Inferior parietal cortex (tissue), 1 donor: ENCODE measurements at regions not wholly inside any gene's neighbourhood (a gene's known extent, or its start where the extent isn't known, plus 50 kb on each side); places are given as distances from the start of the nearest gene placed in this dataset.
A peak's percentile ranks its signal among the peaks of the same experiment; 100 is the strongest.
"Not testable (repeated sequence)": the region's sequence is repeated elsewhere in the genome, so short reads cannot be mapped to it uniquely, and the experiment has no call there.

Experiments
- DNase-seq: peaks from one replicate; pipeline ENCODE4 v3.0.0-alpha.2; 2016; ENCODE audit errors: extremely low spot score

DNA sequence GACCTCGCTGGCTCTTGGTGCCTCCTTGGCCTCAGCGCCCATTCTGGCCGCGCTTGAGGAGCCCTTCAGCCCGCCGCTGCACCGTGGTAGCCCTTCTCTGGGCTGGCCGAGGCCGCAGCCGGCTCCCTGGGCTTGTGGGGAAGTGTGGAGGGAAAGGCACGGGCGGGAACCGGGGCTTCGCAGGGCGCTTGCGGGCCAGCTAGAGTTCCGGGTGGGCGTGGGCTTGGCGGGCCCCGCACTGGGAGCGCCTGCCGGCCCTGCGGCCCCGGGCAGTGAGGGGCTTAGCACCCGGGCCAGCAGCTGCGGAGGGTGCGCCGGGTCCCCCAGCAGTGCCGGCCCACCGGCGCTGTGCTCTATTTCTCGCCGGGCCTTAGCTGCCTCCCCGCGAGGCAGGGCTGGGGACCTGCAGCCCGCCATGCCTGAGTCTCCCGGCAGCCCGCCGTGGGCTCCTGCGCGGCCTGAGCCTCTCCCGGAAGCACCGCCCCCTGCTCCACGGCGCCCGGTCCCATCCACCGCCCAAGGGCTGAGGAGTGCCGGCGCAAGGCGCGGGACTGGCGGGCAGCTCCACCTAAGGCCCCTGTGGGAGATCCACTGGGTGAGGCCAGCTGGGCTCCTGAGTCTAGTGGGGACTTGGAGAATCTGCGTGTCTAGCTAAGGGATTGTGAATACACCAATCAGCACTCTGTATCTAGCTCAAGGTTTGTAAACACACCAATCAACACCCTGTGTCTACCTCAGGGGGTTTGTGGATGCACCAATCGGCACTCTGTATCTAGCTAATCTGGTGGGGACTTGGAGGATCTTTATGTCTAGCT lies 141.1 kb downstream of the SLCO4C1 start:
- not testable (repeated sequence) for DNase-seq

DNA sequence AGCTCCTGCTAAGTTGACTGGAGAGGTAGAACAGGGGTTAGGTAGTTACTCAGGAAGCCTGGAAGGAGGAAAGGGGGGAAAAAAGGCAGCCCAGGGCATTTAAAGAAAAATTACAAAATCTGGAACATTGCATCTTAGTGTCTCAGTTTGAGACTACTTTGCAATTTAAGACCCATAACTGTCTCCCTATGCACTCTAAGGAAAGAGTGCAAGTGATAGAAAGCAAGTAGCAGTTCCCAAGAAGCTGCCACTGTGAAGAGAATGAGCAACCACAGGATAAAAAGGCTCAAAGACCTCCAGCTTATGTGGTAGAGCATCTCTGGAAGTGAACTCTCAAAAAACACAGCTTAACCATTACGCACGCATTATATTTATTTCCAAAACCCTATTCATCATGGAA lies 141.8 kb downstream of the SLCO4C1 start:
- no peak for DNase-seq

DNA sequence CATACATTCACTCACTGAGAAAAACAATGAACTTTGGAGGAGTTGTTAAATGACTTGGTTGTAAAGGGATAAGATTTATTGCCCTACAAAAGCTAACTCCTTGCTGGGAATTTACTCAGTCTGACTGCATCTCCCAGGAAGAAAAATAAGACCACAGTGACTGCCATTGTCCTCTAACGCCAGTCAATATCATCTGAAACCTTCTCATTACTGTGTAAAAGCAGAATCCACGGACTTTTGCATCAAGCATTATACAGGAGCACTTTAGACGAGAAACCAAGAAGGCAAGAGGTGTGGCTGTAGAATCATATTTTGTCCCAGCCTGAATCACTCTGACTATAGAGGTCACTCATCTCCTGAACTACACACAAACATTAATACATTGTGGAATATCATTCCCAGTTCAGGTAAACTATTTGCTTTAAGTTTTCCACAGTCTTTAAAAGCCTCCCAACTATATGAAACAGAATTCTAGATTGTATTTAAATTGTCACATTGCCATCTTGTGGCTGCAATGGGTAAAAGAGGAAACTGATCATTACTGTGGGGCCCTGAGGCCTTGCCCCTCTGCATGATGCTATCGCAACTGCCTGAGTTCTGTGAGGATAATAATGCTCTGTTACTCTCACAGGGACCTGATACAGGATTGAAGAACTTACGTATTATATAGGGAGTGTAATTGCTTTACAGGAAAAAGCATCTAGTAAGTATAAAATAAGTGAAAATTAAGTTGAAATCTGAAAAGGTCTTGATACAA lies 142.9 kb downstream of the SLCO4C1 start:
- DNase-seq, result peak; percentile 43

DNA sequence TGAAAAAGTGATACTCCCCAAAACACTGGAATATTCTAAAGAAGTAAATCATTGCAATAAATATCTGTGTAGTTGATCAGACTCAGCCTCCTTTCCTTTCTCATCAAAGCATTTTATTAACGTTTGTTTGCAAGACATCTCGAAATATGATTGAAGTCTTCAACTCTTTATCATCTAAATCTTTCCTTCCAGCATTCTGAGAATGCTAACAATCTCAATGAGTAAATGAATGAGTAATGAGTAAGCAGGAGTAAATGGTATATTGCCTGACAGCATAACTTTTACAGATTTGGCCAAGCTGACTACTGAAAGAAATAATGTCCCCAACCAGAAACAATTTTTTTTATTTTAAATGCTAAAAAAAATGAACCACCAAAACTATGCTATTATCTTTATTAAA lies 157.1 kb downstream of the SLCO4C1 start:
- DNase-seq, result no peak

DNA sequence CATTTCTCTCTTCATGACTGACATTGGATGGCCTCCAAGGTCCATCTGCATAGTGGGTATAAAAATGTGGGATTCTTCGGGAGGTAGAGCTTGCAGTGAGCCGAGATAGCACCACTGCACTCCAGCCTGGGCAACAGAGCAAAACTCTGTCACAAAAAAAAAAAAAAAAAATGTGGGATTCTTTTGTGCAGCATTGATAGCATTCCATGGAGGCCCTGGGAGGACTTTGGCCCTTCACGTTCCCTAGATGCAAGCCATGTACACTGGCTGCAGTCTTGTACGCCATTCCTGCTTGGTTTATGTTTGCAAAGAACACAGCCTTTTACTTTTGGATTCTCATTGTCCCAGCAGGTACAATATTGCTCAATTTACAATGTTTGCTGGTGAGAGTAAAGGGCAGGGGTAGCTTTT lies 157.8 kb downstream of the SLCO4C1 start:
- DNase-seq, result no peak

DNA sequence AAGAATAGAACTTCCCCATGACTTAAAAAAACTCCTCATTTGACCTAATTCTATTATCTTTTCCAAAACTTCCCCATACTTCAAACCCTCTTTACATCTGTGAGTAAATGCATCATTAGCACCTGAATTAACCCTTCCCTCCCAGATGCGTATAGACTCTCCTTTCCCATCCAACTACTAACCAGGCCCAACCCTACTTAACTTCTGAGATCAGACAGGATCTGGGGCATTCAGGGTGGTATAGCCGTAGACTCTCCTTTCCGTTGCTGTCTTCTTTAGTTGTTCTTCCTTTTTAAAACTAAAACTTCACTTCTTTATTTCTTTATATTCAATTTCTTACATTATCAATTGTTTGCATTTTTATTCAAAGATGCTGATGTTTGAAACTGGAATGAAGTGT lies 165.2 kb downstream of the SLCO4C1 start:
- DNase-seq, result no peak

DNA sequence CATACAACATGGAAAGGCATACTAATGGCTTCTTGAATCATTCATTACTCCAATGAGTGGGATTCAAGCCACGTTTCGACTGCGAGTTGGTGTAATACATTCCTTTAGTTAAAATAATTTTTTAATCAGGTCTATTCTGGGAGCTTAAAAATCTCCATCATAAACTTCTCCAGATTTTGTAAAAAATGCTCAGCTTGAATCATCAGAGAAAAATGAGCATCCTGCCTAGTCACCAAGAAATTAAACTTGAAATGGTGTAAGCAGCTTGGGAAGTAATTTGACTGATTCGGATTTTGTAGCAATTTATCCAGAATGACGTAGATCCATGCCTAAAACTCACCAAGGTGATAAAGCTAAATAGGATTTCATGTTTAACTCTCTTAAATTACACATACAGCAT lies 165.7 kb downstream of the SLCO4C1 start:
- no peak for DNase-seq

DNA sequence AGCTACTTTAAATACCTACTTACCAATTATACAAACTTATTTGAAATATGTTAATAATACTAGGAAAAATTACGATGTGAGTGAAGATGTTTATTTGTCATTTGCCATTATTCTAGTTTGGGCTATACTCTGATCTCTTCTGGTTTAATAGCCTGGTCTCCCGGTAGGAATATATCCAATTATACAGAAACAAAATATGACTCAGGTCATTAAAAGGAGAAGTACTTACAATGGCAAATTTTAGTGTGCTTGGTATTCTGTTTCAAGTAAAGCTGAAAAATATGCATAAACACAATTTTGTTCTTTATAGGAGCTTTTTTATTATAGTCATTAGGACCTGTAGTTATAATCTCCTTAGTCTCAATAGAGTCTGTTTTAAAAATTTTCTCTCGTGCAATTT lies 176.8 kb downstream of the SLCO4C1 start:
- DNase-seq, result no peak

DNA sequence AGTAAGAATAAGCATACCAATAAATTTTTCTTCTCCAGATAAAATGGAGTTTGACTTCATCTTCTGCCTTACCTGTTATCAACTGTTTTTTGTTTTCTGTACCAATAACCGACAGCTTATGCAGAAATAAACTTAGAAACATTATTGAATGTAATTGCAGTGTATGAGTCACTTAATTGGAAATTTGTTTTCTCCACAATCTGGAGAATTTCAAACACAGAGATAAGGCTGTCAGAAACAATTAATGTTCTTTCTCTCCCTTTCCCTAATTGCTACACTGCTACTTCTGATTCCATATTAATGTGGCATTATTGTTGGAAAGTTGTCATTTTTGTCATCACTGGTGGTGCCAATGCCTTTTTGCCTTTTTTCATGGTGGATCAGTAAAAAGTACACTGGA lies 180.3 kb downstream of the SLCO4C1 start:
- no peak for DNase-seq

DNA sequence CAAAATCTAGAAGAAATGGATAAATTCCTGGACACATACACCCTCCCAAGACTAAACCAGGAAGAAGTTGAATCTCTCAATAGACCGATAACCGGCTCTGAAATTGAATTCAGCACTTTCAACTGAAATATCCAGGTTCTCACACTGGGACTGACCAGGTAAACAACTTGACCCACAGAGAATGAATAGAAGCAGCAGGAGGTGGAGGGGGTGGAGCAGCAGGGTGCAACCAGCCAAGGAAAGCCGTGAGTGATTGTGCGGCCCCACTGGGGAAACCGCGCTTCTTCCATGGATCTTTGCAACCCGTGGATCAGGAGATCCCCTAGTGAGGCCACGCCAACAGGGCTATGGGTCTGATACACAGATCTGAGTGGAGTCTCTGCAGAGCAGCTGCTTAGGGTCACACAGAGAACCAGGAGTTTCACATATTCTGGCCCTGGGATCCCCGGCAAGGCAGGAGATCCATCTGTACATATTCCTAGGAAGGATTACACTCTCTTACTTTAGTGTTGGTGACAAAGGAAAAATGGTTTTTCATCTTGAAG lies 181.5 kb downstream of the SLCO4C1 start:
- DNase-seq, result no peak

DNA sequence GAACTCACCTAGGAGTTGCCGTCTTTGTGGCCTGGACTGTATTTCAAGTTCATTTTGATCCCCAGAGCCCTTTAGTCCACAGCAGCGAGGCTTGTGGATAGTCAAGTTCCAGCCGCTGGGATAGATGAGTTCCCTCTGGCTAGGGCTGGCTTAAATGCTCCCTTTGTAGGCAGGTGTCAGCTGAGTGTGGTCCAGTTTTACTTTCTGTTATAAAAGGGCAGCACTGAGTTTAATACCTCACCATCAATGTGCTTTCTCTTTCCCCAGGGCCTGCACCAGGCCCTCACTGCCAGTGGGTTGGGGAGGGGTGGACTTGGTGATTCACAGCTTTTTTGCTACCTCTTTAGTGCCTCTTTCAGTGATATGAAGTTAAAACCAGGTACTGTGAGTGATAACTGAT lies 188.2 kb downstream of the SLCO4C1 start:
- DNase-seq, result no peak

DNA sequence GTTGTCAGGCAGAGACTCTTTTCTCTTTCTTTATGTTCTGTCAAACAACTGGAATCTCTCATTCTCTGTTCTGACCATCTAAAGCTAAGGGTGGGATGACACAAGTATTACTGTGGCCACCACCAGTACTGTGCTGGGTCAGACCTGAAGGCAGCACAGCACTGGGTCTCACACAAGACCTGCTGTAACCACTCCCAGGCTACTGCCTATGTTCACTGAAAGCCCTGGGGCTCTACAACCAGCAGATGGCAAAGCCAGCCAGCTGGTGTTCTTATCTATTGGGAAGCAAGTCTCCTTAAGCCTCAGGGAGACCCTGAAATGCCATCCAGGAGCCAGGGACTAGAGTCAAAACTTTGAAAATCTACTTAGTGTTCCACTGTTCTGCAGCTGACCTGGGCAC lies 189.5 kb downstream of the SLCO4C1 start:
- no peak for DNase-seq

DNA sequence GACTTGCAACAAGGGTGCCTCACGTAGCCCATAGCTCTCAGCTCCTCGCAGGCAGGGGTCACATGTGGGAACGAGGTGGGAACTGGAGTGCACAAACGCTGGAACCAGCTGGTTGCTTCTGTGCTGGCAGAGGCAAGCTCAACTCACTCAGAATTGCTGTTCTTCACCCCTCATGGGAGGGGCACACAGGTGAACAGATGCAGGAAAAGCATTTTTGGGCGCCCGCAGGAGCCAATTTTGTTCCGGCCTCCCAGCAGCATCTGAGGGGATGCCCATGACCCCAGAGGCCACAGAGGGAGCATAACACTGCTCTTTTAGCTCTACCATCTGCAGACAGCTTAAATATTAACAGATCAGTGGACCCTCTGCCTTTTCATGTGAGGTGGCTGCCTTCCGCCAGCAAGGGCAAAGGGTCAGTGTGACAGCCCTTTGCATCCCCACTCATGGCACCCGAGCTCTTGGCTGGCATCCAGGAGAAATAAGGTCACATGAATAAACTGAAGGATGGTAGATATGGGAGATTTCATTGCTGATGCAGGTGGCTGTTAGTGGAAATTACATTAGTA lies 196.2 kb downstream of the SLCO4C1 start:
- no peak for DNase-seq

DNA sequence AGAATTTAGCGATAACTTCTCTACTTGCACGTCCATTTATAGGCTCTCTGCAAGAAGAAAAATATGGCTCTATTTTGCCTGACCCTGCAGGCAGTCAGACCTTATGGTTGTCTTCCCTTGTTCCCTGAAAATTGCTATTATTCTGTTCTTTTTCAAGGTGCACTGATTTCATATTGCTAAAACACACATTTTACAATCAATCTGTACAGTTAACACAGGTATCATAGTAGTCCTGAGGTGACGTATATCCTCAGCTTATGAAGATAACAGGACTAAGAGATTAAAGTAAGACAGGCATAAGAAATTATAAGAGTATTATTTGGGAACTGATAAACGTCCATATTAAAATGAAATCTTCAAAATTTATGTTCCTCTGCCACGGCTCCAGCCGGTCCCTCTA lies 197.0 kb downstream of the SLCO4C1 start:
- not testable (repeated sequence) for DNase-seq

DNA sequence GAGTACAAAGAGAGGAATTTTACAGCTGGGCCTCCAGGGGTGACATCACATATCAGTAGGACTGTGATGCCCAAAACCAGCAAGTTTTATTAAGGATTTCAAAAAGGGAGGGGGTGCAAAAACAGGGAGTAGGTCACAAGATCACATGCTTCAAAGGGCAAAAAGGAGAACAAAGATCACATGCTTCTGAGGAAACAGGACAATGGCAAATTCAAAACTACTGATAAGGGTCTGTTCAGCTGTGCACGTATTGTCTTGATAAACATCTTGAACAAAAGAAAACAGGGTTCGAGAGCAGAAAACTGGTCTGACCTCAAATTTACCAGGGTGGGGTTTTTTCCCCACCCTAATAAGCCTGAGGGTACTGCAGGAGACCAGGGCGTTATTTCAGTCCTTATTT lies 197.5 kb downstream of the SLCO4C1 start:
- not testable (repeated sequence) for DNase-seq

DNA sequence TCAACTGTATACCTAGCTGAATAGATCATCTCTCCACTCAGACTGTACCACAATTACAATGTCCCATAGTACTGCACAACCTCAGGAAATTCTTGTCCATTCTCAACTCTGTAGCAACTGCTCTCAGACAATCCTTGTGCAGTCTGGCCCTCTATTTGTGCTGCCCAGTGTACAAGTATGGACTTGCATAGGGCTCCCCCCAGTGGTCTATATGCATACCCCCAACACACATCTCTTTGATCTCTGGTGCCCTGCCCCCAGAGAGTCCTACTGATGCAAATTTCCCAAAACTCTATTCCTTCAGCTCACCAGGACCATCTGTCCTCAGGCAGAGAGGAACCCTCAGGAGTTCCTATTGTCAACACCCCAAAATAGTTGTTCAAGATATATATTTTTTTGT lies 205.3 kb downstream of the SLCO4C1 start:
- no peak for DNase-seq

DNA sequence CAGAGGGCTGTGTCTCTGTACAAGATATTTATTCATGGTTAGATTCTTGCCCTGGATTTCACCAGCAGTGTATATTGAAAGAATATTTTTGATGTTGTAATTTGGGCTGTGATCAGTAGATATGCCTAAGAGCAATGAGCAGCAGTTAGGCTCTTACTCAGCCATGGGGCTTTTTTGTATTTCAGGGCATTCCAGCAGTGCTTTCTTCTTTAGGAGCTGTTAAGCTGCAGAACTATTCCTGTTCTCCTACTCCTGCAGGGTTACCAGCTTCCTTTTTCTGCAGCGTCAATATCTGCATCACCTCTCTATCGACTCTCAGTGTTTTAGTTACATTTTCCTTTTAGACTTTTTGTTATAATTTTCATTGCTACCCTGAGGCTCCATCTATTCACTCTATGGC lies 206.2 kb downstream of the SLCO4C1 start:
- no peak for DNase-seq

DNA sequence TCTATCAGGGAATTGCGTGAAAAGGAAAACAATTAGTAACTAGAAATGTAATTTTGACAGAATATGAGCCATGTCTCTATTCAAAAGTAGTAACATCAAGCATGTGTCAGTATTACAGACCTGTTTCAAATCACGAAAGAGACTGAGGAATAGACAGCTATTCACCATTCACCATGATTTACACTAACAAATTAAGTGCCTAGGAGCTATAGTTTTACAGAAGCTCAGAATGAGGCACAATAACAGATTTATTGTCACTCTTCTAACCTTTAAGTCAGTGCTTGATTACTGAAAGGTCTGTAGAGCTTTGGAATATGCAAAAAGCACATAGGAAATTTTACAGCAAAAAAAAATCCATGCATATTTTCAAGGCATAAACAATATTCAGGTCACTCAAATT lies 208.2 kb downstream of the SLCO4C1 start:
- no peak for DNase-seq

DNA sequence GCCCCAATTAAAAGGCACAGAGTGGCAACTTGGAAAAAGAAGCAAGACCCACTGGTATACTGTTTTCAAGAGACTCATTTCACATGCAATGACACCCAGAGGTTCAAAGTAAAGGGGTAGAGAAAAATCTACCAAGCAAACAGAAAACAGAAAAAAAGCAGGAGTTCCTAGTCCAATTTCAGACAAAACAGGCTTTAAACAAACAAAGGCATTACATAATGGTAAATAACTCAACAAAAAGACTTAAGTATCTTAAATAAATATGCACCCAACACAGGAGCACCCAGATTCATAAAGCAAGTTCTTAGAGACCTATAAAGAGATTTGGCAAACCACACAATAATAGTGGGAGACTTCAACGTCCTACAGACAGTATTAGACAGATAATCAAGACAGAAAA lies 215.8 kb downstream of the SLCO4C1 start:
- no peak for DNase-seq

DNA sequence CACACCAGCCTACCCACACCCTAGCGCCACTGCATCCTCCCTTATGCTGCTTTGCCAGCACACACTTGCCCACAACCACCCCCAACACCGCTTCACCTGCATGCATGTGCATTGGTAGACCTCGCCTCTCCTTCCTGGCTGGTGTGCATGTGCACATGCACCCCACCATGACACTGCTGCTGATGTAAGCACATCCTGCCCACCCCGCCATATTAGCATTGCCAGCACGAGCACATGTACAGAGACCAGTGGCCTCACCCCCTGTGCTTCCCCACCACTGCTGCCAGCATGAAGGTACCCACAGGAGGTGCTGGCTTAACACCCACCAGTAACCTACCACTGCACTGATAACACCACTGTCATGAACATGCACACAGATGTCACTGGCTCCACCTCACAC lies 218.2 kb downstream of the SLCO4C1 start:
- no peak for DNase-seq

DNA sequence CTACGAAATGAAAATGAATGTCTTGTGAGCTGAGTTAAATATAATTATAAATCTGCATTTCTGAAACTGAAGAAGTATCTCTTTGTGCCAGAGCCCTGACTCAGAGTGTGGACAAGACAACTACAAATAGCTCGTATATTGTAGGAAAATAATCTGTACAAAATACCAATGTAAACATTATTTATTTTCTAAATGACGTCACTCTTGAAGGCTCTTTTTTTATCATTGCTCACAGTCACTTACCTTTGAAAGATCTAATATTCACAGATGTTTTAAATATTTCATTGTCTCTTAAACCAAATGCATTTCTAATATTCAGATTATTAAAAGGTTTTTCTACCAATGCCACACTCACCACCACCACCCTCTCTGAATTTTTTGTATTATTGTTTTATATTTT lies 226.1 kb downstream of the SLCO4C1 start:
- no peak for DNase-seq

DNA sequence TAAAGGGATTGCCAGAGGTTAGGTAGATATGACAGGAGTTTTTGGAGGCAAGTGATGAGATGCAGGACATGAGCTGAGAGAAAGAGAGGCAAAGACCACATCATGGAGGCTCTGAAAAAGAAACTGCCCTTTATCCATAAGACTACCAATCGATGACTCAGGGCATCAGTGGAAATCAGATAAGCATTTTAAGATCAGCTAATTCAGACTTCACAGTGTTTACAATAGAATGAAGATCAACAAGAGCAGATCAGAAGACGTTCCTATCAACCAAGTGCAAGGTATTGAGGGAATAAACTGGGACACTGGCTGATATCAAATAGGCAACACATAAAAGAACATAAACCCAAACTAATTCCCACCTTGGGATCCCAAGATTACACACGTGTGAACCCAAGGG lies 227.2 kb downstream of the SLCO4C1 start:
- DNase-seq, result no peak

DNA sequence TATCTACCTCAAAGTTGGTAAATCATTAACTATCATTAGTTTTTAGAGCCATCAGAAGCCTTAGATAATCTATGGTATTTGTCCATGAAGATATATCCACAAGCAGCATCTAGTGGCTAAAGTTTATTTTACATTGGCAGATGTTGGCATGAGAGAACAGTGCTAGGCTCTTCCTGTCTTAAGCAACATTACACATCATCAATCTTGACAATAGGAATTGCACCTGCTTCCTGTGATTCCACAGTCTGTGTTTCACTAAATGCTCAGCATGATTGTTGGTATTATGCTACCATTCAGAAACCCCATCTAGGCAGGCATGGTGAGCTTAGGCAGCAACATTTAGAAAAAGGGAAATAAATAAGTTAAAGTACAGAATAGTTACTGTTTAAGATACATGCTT lies 246.6 kb downstream of the SLCO4C1 start:
- DNase-seq, result no peak
